ENCODE measurements at regions not wholly inside any gene's neighbourhood (a gene's known extent, or its start where the extent isn't known, plus 50 kb on each side); places are given as distances from the start of the nearest gene placed in this dataset.

- ChIA-PET CTCF (no interaction called here), POLR2A (no interaction called here)
- TF ChIP-seq, protein P1, sequence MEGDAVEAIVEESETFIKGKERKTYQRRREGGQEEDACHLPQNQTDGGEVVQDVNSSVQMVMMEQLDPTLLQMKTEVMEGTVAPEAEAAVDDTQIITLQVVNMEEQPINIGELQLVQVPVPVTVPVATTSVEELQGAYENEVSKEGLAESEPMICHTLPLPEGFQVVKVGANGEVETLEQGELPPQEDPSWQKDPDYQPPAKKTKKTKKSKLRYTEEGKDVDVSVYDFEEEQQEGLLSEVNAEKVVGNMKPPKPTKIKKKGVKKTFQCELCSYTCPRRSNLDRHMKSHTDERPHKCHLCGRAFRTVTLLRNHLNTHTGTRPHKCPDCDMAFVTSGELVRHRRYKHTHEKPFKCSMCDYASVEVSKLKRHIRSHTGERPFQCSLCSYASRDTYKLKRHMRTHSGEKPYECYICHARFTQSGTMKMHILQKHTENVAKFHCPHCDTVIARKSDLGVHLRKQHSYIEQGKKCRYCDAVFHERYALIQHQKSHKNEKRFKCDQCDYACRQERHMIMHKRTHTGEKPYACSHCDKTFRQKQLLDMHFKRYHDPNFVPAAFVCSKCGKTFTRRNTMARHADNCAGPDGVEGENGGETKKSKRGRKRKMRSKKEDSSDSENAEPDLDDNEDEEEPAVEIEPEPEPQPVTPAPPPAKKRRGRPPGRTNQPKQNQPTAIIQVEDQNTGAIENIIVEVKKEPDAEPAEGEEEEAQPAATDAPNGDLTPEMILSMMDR (IDR thresholded peaks at IDR 0.05; ENCODE audit: unreplicated experiment), result no peak
- Mint-ChIP-seq H3K9me3 (ENCODE audit: unreplicated experiment) (peaks cover 46% of the 10 kb centered on the region), H3K27ac (ENCODE audit: low read depth, unreplicated experiment) (no peak overlapping the region), H3K36me3 (ENCODE audit: insufficient read depth, unreplicated experiment) (no peaks in the 10 kb centered on the region), H3K4me3 (ENCODE audit: unreplicated experiment) (no peak overlapping the region), H3K4me1 (ENCODE audit: insufficient read depth, unreplicated experiment) (no peaks in the 10 kb centered on the region), H3K27me3 (ENCODE audit: insufficient read depth, unreplicated experiment) (no peaks in the 10 kb centered on the region)
- no peak for DNase-seq (ENCODE audit: unreplicated experiment)
- no TSS peak for BruUV-seq (replicated peaks)
- intact Hi-C loops (cut with micrococcal nuclease), result no loop called here
Observed at GRCh38 chr19:31595521-31595920, 246.3 kb upstream of the TSHZ3 start.

- Mint-ChIP-seq H3K4me1 (ENCODE audit: insufficient read depth, unreplicated experiment) (no peaks in the 10 kb centered on the region), H3K36me3 (ENCODE audit: insufficient read depth, unreplicated experiment) (no peaks in the 10 kb centered on the region), H3K4me3 (ENCODE audit: unreplicated experiment) (no peak overlapping the region), H3K27me3 (ENCODE audit: insufficient read depth, unreplicated experiment) (no peaks in the 10 kb centered on the region), H3K27ac (ENCODE audit: low read depth, unreplicated experiment) (no peak overlapping the region), H3K9me3 (ENCODE audit: unreplicated experiment) (peaks cover 46% of the 10 kb centered on the region)
- intact Hi-C loops (cut with micrococcal nuclease), result no loop called here
- CTCF ChIA-PET, result no interaction called here
- POLR2A ChIA-PET, result no interaction called here
- BruUV-seq (replicated peaks), result no TSS peak
- no peak for DNase-seq (ENCODE audit: unreplicated experiment)
- TF ChIP-seq, protein P1 (IDR thresholded peaks at IDR 0.05; ENCODE audit: unreplicated experiment), result no peak
Observed at GRCh38 chr19:31596751-31597150, 247.5 kb upstream of the TSHZ3 start.

DNA sequence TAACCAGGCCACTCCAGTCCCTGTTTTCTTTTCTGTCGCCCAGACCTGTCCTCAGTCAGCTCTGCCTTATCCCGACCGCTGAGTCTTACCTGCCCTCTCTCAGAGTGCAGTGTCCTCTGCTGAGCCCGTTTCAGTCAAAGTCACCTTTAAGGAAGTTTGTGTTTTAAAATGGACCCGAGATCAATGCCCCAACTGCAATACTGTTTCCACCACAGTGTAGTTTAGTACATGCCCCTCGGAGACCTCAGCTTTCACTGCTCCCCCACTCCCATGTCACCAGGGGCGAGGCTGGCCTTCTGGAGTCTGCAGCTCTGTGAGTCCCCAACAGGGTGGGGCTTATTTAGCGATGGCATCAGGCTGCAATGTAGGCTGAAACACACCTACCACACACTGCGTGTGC, 248.4 kb upstream of the TSHZ3 start:
- no peak overlapping the region for H3K27ac Mint-ChIP-seq (ENCODE audit: low read depth, unreplicated experiment)
- H3K4me3 Mint-ChIP-seq (ENCODE audit: unreplicated experiment), result no peak overlapping the region
- peaks cover 45% of the 10 kb centered on the region for H3K9me3 Mint-ChIP-seq (ENCODE audit: unreplicated experiment)
- ChIA-PET CTCF (no interaction called here), POLR2A (no interaction called here)
- TF ChIP-seq, protein P1 (IDR thresholded peaks at IDR 0.05; ENCODE audit: unreplicated experiment), result no peak
- no peaks in the 10 kb centered on the region for H3K36me3 Mint-ChIP-seq (ENCODE audit: insufficient read depth, unreplicated experiment)
- intact Hi-C loops (cut with micrococcal nuclease), result no loop called here
- no peaks in the 10 kb centered on the region for H3K4me1 Mint-ChIP-seq (ENCODE audit: insufficient read depth, unreplicated experiment)
- no peaks in the 10 kb centered on the region for H3K27me3 Mint-ChIP-seq (ENCODE audit: insufficient read depth, unreplicated experiment)
- BruUV-seq (replicated peaks), result no TSS peak
- no peak for DNase-seq (ENCODE audit: unreplicated experiment)

DNA sequence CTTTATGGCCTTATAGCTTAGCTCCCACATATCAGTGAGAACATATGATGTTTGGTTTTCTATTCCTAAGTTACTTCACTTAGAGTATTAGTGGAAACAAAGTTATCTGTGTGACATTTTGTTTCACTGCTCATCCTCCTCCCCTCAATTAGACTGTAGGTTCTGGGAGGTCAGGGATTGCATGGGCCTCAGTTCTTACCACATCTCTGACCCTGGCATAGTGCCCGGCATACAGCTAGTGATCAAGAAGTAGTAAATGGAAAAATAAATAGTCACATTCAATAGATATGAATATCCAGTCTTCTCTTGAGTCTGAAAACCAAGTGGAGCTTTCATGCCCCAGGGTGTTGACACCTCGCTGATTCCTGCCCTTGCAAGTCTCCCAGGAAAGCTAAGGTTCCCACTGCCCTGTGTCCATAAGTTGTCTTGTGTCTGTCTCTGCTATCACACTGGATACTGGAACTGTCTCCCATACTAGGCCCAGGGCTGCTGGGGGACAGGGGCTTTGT, 249.5 kb upstream of the TSHZ3 start:
- POLR2A ChIA-PET, result no interaction called here
- no peaks in the 10 kb centered on the region for H3K27me3 Mint-ChIP-seq (ENCODE audit: insufficient read depth, unreplicated experiment)
- H3K4me1 Mint-ChIP-seq (ENCODE audit: insufficient read depth, unreplicated experiment), result no peaks in the 10 kb centered on the region
- DNase-seq (ENCODE audit: unreplicated experiment), result no peak
- no peak overlapping the region for H3K27ac Mint-ChIP-seq (ENCODE audit: low read depth, unreplicated experiment)
- TF ChIP-seq, protein P1 (IDR thresholded peaks at IDR 0.05; ENCODE audit: unreplicated experiment), result no peak
- no peaks in the 10 kb centered on the region for H3K36me3 Mint-ChIP-seq (ENCODE audit: insufficient read depth, unreplicated experiment)
- CTCF ChIA-PET, result no interaction called here
- H3K4me3 Mint-ChIP-seq (ENCODE audit: unreplicated experiment), result no peak overlapping the region
- intact Hi-C loops (cut with micrococcal nuclease), result no loop called here
- H3K9me3 Mint-ChIP-seq (ENCODE audit: unreplicated experiment), result peaks cover 37% of the 10 kb centered on the region
- no TSS peak for BruUV-seq (replicated peaks)
